Adrenal gland (tissue), 5 donors: ENCODE measurements at regions not wholly inside any gene's neighbourhood (a gene's known extent, or its start where the extent isn't known, plus 50 kb on each side); places are given as distances from the start of the nearest gene placed in this dataset.

Source experiments
- POLR2A ChIP-seq, 2 donors: fragments of 450-650 bp; IDR thresholded peaks; one replicate each; pipeline ENCODE4 v1.6.1; 2017; ENCODE audit warnings: antibody characterized with exemption in 2 of 2, mild to moderate bottlenecking in 2 of 2, moderate library complexity in 1 of 2
- TF ChIP-seq, protein P1 (sequence below), 6 experiments: fragments of 450-650 bp in 4 of 6; fragments of 200-600 bp in 2 of 6; sonication (generic) in 1 of 6; IDR thresholded peaks; 1 replicate in 5 of 6; 2 replicates in 1 of 6; pipeline versions ENCODE4 v1.5.1 to v1.8.0; 2016 to 2021; ENCODE audit warnings: antibody characterized with exemption in 6 of 6, mild to moderate bottlenecking in 2 of 6, moderate library complexity in 1 of 6
- donor health status: DM: no; HTN: no; CAD: no.

DNA sequence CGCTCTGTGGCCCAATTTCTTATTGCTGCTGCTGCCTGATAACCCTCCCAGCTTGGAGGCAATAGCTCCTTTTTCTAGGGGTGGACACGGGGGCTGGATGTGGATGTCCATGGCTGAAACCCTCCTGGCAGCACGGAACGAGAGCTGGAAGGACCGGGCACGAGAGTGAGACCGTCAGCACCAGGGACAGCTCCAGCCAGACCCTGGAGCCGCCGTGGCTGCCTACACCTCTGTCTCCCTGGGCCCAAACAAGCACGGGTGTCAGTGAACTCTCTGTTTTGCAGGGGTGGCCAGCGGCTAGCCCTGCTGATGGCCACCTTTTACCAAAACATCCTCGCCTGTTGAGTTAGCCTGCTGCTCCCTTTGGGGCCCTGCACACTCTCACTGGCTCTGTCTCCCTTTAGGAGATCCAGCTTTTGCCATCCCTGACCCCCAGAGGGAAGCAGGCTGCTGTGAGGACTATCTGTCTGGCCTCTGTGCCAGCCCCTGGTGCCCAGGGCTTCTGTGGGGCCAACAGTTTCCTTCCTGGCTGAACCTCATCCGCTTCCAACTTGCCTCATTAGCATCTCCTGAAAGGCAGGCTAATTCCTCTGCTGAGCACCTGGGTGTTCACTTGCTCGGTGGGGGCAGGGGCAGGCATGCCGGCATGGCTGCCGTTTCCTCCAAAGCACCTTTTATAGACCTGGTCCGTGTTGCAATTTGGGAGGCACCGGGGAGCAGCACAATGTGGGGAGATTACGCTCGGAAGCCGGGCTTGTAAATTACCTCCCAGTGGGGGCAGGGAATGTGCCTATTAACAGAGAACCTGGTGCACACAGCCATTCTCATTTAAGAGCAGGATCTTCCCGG is 118.1 kb downstream of the ENGASE start:
- TF ChIP-seq, protein P1, sequence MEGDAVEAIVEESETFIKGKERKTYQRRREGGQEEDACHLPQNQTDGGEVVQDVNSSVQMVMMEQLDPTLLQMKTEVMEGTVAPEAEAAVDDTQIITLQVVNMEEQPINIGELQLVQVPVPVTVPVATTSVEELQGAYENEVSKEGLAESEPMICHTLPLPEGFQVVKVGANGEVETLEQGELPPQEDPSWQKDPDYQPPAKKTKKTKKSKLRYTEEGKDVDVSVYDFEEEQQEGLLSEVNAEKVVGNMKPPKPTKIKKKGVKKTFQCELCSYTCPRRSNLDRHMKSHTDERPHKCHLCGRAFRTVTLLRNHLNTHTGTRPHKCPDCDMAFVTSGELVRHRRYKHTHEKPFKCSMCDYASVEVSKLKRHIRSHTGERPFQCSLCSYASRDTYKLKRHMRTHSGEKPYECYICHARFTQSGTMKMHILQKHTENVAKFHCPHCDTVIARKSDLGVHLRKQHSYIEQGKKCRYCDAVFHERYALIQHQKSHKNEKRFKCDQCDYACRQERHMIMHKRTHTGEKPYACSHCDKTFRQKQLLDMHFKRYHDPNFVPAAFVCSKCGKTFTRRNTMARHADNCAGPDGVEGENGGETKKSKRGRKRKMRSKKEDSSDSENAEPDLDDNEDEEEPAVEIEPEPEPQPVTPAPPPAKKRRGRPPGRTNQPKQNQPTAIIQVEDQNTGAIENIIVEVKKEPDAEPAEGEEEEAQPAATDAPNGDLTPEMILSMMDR (IDR thresholded peaks at IDR 0.05): no peak
- TF ChIP-seq POLR2A (IDR thresholded peaks at IDR 0.05): no peak
